ENCODE measurements at regions not wholly inside any gene's neighbourhood (a gene's known extent, or its start where the extent isn't known, plus 50 kb on each side); places are given as distances from the start of the nearest gene placed in this dataset.

DNA sequence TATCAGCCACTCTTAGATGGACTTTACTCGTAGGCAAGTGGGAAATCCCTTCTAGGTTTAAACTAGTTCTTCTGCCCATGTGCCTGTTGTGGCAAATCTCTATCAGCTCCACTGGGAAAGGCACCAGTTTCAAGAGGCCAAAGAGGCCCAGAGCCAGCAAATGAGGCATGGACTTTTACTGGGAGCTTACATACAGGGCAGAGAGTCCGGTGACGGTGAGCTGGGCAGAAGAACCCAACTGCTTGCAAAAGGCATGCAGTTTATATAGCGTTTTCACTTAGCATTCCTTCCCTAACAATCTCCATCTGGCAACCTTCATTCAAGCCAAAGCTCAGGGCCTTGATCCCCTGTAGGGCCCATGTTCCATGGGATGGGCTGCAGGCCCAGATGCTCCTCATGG is 93.0 kb upstream of the C3orf80 start:
- no peak for DNase-seq

DNA sequence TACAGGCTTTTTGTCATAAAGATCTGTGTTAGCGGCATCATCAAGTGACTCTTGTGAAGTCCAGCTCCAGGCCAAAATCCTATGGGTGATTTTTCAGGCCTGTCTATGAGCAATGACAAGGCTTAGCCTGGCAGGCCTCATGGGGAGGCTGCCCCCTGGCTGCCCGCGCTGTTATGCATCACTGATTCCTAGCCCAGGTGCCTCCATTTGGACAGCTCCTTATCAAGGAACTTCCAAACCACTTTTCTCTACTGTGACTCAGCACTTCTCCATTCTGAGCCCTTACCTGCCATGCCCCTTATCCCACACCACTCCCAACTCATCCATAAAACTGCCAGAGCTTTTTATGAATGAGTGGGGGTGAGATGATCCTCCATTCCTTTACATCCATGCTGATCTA is 91.5 kb upstream of the C3orf80 start:
- DNase-seq: peak; percentile 14

DNA sequence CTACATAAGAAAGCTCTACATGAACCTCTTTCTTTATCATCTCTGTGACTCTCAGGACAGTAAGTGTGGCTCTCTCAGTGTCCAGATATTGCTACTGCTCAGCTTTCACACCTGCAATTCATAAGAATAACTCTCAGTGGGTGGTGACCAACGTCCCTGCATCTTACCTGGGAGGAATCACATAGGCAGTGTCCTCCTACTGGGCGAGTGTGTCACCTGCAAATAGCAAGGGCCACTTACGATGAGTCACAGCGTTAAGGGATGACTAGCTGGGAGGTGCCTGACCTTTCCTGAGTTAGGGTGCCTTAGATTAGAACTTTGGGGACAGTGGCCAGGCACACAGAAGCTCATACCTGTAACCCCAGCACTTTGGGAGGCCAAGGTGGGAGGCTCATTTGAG is 90.8 kb upstream of the C3orf80 start:
- no peak for DNase-seq

DNA sequence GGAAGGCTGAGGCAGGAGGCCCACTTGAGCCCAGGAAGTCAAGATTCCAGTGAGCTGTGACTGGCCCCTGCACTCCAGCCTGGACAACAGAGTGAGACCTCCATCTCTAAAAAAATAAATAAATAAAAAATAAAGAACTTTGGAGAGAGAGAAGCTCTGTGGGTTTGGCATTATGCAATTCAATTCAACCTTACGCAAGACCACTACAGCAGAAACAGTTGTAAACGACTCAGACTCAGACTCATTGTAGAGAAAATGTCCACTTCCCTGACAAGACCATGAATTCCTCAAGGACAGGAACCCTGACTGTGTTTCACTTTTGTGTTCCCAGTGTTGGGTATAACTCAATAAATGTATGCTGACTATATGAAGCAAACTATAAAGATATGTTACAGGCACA is 90.3 kb upstream of the C3orf80 start:
- no peak for DNase-seq

DNA sequence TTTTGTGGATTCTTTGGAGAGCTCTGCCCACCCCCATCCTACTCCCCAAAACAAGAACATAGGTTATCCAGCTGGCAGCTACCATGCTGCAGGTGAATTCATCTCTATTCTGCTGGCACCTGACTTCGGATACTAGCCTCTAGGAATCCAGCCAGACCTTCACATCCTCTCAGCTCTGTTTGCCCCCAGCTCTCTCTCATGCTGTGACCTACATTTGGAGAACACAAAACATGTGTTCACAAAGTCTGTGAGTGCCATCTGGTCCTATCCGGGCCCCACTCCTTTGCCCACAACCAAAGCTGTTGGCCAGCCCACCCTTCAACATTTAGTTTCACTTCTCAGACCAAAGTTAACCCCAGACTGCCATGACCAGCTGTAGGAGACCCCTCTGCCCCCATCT is 89.4 kb upstream of the C3orf80 start:
- no peak for DNase-seq

DNA sequence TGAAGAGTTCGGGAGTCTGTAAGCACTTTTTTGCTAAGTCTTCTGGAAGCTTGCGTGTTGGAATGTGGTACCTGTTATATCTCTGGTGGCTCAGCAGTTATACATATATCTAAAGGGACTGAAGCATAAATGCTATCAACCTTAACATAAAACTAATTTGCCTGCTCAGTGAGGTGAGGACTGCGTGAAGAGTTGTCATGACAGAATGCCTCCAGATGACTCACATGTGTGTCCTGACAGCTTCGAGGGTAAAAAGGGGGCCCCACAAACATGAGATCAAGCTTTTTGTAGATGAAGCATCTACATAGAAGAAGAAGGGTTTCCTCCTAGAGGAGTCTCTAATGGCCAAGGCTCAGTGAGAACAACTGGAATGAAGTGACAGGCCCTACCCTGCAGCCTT is 88.8 kb upstream of the C3orf80 start:
- DNase-seq: no peak

DNA sequence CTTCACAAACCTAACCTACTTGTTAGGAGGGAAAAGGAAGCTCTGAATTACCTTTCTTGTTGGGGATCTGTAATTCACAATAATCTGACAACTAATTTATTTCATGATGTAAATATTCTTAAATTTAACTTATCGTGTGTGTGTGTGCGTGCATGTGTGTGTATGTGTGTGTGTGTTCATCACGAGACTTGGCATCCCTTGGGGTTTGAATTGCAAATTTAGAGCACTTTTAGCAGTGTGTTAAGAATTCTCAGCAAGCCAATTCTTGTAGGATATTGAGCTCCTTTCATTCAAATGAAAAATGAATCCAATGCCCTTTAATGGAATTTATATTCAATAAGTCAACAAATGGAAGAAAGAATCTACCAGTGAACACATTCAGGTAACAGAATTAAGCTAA is 85.9 kb upstream of the C3orf80 start:
- DNase-seq: no peak

DNA sequence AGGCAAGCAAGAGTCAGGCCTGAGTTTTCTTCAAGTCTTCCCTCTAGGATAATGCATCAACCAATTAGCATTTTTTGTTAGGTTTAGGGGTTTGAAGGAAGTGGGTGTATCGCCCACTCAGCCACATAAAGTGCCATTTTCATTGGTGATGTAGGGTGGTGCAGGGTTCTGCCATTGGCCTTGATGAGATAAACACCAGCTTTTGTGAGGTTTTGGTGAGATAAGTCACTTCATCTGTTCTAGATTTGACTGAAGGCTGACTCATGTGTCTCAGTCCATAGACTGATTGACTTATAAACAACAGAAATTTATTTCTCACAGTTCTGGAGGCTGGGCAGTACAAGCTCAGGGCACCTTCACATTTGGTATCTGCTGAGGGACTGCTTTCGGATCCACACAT is 84.5 kb upstream of the C3orf80 start:
- no peak for DNase-seq

DNA sequence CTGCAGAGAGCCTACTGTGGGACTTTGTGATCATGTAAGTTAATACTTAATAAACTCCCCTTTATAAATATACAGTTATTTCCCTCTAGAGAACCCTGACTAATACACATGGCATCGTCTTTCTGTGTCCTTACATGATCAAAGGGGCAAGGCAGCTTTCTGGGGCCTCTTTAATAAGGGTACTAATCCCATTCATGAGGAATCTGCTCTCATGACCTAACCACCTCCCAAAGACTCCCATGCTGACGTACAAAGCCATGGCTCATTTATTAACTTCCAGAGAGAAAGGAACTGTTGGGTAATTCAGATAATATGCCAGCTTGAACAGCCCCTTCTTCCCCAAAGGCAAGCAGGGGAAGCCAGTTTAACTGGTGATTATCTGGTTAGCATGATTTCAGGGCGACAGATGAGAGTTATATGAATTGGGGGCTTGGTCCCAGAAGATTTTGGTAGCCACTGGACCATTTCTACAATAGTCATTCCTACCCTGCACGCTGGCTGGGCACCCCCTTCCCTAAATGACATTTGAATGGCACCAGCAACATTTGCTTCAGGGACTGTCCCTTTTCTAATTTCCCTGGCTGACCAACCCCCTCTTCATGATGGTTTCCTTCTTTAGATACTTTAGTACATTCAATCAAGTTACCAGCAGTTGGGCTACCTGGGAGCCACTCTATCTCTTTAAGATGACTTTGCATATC is 83.6 kb upstream of the C3orf80 start:
- no peak for DNase-seq

DNA sequence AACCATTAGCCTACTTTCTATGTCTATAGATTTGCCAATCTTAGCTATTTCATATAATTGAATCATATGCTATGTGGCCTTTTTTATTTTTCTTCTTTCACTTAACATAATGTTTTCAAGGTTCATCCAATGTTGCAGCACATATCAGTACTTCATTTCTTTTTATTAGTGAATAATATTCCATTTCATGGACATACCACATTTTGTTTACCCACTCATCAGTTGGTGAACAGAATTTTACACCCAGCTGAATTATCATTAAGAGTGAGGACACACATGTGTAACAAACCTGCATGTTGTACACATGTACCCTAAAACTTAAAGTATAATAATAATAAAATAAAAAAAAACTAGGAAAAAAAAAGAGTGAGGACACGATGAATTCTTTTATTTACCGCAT is 81.7 kb upstream of the C3orf80 start:
- no peak for DNase-seq

DNA sequence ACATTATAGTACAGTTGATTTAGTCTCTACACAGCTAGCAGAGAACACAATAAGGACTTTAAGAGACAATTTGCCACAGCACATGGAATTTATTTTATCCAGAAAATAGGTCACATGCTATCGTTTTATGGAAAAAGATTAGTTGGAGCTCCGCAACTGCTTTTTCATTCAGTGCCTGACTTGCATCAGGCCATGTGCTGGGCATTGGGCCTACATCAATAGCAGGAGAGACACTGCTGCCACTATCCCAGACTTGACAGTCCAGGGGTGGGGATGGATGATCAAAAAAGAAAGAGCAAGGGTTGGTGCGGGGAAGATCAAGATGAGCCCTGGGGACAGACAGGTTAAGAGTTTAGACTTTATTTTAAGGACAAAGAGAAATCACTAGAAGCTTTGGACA is 75.2 kb upstream of the C3orf80 start:
- DNase-seq: no peak

DNA sequence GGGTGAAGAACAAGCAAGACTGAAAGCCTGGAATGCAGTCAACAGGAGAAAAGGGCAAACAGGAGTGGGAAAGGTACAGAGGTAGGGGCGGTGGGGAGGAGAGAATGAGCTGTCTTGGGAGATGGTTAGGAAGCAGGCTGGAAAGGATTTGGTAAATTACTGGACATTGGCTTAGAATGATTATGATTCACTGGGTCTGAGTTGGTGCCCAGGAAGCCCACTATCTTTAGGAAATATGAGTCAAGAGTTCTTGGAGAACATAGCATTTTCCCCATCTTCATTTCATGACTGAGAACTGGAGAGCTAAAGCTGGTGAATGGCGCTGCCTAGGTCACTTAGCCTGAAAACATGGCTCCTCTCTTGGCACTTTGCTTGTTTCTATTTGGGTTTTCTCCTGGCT is 74.7 kb upstream of the C3orf80 start:
- DNase-seq: no peak

DNA sequence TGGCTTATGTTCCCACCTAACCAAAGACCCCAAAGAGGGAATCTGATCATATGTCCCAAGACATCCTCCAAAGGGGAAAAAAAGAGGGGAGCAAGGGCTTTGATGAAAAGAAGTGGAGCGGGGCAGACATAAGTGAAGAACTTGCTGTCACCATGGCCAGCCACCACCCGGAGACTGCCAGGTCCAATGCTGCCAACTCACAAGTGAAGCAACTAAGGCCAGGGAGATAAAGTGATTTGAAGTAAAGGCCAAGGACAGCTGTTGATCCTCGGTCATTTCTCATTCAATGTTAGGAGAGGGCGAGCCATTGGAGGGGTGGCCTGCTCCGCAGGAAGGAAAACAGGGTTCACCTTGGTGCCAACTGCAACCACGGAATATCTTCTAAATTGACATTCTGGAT is 72.6 kb upstream of the C3orf80 start:
- no peak for DNase-seq

DNA sequence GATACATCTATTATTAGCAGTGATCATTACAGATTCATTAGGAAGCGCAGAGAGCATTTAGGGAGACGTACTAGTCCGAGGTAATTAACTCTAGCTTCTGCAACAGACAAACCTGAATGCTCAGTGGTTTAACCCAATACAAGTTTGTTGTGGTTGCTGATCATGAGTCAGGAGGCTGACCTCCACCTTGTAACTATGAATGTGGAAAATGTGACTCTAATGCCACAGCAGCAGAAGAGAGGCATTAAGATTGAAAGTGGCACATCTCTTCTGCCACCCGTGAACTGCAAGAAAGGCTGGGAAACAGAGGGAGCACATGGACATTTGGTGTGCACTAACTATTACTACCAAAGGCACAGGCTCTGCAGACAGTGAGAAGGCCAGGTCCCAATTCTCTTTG is 71.2 kb upstream of the C3orf80 start:
- no peak for DNase-seq

DNA sequence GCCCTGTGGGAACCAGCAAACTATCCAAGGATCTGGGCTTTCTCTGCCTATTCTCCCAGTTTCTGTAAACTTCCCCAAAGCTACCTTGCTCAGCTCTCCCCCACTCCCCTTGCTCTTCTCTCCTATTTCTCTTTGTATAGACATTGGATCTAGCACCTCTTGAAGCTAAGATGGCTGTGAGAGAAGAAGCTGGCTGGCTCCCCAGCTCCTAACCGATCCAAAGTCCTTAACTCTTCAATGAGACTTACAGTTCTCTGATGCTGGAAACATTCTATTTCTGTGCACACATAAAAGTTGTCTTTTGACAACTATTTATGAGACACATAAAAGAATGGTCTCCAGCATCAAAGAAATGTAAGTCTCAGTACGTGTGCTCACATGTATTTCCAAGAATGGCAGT is 70.6 kb upstream of the C3orf80 start:
- DNase-seq: no peak

DNA sequence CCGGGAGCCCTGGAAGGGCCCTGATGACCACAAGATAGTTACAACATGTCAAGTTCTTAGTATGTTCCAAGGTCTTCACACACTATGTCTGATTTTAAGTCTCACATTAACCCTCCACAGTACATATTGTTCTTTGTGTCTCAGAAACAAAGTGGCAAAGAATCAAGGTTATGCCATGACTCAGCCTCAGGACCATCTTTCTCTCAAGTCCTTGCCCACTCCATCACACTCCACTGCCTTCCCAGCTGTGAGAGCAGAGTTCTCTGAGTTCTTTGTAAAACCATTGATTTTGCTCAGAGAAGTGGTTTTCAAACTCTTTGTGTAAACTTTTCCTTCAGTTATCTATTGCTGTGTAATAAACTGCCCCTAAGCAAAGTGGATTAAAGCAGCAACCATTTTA is 67.9 kb upstream of the C3orf80 start:
- DNase-seq: no peak

DNA sequence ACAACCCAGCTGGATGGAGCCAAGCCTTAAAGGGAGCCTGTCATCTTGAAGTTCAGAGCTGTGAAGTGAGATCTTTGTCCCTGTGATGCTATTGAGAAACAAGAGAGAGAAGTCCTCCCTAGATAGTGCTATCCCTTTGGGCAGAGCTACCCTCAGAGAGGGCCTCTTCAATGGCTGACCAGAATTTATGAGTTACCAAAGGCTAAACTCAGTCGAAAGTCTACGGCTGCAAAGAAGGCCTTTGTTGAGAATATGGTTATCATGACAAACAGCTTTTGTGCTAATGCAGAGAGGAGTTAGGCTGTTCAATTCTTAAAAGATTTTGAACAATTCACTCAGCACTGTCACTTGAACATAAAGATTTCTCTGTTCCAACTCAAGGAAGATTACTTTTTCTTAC is 65.9 kb upstream of the C3orf80 start:
- no peak for DNase-seq

DNA sequence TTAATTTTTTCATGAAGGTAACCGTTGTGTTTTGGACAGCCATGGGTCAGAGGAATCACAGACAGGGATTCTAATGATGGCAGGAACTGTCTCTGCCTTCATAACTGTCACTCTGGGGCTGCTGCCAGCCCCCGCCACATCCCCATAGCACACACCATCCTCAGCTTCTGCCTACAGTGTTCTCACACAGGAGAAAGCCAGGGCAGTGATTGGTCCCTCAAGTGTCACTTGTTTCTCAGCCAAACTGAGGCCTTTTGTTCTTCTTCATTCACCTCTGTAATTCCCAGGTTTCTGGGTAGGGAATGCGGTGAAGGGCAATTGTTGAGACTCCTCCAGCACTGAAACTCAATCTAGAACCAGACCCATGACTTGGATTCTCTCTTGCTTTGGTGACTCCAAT is 65.4 kb upstream of the C3orf80 start:
- no peak for DNase-seq

DNA sequence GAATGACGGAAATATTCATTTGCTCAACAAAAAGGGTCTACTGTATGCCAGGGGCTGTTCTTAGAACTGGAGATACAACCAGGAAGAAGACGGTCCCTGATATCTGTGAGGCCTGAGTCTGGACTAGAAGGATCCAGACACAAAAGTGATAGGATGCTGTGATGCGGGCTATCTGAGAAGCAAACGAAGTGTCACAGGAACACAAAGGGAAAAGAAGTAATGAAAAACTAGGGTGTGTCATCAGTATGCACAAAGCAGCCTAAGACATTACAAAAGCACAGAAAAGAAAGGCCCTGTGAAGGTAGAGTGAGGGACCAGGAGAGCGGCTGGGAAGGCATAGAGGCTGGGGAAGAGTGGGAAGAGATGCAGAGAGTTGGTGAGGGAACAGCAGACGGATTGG is 63.3 kb upstream of the C3orf80 start:
- DNase-seq: no peak

DNA sequence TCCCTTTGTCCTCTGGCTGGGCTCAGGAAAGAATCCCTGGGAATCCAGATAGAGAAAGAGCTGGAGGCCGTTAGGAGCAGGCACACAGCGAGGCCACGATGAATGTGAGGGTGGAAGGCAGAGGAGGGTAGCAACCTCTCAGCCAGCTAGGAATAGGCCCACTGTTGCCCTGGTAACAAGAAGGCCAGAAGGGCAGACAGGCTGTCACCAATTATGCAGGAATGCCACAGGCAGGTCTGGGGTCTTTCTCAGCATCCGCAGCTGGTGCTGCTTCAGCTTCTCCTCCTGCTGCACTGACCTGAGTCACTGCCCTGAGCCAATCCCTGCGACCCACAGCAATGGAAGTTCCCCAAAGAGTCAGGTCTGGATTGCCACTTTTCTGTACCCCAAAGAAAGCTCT is 62.8 kb upstream of the C3orf80 start:
- DNase-seq: no peak

DNA sequence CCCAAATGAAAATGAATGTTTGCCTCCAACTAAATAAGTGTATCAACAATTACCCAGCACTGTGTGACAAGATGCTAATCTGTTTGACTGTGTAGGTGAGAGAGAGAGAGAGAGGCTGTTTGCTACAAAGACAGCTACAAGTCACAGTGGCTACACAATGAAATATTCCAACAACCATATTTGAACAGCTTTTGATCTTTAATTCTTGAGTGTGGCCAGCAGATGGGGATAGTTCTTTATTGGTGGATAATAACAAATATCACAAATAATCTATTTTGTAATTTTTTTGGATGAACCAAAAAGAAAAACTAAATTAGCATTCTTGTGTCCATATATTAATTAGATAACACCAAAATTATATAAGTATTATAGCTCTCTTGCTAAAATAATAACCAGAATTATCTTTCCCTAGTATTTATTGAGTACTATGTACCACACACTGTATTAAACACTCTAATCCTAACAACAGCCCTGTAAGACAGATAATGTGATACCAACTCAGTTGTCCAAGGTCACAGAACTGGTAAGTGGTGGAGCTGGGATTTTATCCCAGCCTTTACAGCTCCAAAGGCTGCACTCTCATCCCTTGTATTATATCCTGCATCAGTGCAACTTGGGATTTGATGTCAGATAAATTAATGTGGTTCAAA is 61.9 kb upstream of the C3orf80 start:
- DNase-seq: peak; percentile 35

DNA sequence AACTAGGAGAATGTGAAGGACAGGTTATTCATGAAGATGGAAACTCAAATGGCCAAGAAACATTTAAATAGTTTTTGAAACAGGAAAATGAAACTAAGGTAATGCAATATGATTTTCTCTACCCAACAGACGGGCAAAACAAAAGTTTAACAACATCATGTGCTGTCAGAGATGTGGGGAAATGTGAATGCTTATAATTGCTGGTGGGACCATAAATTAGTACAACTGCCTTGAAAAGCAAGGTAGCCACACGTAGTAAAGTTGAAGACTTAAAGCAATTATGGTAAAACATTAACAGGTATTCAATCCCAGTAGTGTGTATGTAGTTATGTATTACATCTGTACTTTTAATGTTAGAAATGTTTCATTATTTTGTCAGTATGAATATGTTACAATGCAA is 57.0 kb upstream of the C3orf80 start:
- no peak for DNase-seq

DNA sequence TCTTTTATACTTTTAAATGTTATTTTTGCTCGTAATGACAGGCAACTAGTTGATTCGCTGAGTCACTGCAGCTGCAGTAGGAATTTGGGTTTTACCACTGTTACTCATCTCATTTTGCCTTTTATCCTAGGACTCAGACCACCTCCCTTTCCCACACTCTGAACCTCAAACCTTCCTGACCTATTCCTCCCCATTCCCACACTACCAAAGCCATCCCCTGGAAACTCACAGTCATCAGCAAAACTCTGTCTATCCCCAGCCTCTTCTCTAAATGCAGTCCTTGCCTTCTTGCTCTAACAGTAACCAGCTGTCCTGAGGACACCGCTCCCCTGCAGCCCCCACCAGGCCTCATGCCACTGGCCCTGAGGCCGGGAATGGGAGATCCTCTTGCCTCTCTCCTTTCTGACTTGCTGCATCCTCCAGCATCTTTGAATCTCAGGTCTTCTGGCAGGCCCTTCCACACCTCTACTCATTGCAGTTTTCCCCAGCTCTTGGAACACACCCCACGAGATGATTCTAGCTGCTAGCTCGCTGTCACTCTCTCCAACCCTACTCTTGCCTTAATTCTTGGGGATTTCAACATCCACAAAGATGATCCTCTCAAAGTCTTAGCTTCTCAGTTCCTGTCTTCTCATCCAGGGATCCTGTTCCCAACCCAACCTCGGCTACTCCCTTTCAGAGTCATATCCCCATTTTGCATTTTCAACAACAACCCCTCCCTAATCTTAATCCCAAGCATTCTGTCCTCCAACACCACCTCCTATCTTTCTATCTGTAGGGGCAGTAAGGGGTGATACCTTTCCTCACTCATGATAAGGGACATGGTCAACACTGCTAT is 55.9 kb upstream of the C3orf80 start:
- no peak for DNase-seq

Measured in DMS79 treated with DMSO at 0.1 percent for 48 hours (cell line).